CD4-positive, CD25-positive, alpha-beta regulatory T cell (primary cell): ENCODE measurements at regions not wholly inside any gene's neighbourhood (a gene's known extent, or its start where the extent isn't known, plus 50 kb on each side); places are given as distances from the start of the nearest gene placed in this dataset.
"Not testable (repeated sequence)": the region's sequence is repeated elsewhere in the genome, so short reads cannot be mapped to it uniquely, and the experiment has no call there.

Experiments
- ATAC-seq, 2 donors: fragments of 150-1000 bp; cut with Tn5 transposase; one replicate each; pipeline ENCODE4 v1.10.0; 2021; ENCODE audit warnings: low read depth in 2 of 2, moderate number of reproducible peaks in 2 of 2, moderate library complexity in 1 of 2
- DNase-seq, 3 donors: peaks; one replicate each; pipeline versions ENCODE4 v3.0.0 to v3.0.0-alpha.2; 2012 to 2022; ENCODE audit warnings: mixed read lengths in 1 of 3
- H3K27ac ChIP-seq: one replicate; pipeline ENCODE4 v1.7.0; 2013; ENCODE audit warnings: mild to moderate bottlenecking, low read length; ENCODE audit not compliant: insufficient read depth, poor library complexity, severe bottlenecking
- H3K27me3 ChIP-seq: one replicate; pipeline ENCODE4 v1.7.0; 2013; ENCODE audit warnings: low read length; ENCODE audit not compliant: control insufficient read depth, insufficient read depth
- H3K36me3 ChIP-seq: one replicate; pipeline ENCODE4 v1.7.0; 2013; ENCODE audit warnings: mild to moderate bottlenecking, low read length, moderate library complexity; ENCODE audit not compliant: control insufficient read depth, insufficient read depth
- H3K4me1 ChIP-seq: 2 replicates; pipeline ENCODE4 v1.7.0; 2013; ENCODE audit warnings: mild to moderate bottlenecking, low read length; ENCODE audit not compliant: insufficient read depth, control insufficient read depth, poor library complexity, severe bottlenecking
- H3K4me3 ChIP-seq: one replicate; pipeline ENCODE4 v1.7.0; 2013; ENCODE audit warnings: low read depth, mild to moderate bottlenecking, low read length, moderate library complexity
- H3K9me3 ChIP-seq, 2 experiments: 1 replicate in 1 of 2; 2 replicates in 1 of 2; pipeline ENCODE4 v1.7.0; 2013; ENCODE audit warnings: low read length in 2 of 2, mild to moderate bottlenecking in 1 of 2, moderate library complexity in 1 of 2; ENCODE audit not compliant: control insufficient read depth in 2 of 2
- H3K27ac Mint-ChIP-seq, 3 donors: one replicate each; pipeline ENCODE4 v1.8.0; 2020 to 2022; ENCODE audit warnings: mild to moderate bottlenecking in 3 of 3, mixed read lengths in 3 of 3, moderate library complexity in 2 of 3
- H3K27me3 Mint-ChIP-seq: one replicate; pipeline ENCODE4 v1.8.0; 2022; ENCODE audit warnings: mild to moderate bottlenecking, mixed read lengths
- H3K36me3 Mint-ChIP-seq: one replicate; pipeline ENCODE4 v1.8.0; 2020; ENCODE audit warnings: mixed read lengths
- H3K4me1 Mint-ChIP-seq, 4 donors: one replicate each; pipeline ENCODE4 v1.8.0; 2020 to 2022; ENCODE audit warnings: mixed read lengths in 4 of 4, mild to moderate bottlenecking in 1 of 4
- H3K4me3 Mint-ChIP-seq, 4 donors: one replicate each; pipeline ENCODE4 v1.8.0; 2020 to 2022; ENCODE audit warnings: mild to moderate bottlenecking in 4 of 4, mixed read lengths in 4 of 4, moderate library complexity in 3 of 4
- H3K9me3 Mint-ChIP-seq, 7 donors: one replicate each; pipeline ENCODE4 v1.8.0; 2020 to 2022; ENCODE audit warnings: mixed read lengths in 7 of 7, mild to moderate bottlenecking in 3 of 7, moderate library complexity in 2 of 7

GRCh38 chr2:198518935-198519334 lies 714.5 kb downstream of the PLCL1 start:
- H3K27ac ChIP-seq = no peak overlapping the region
- no peaks in the 10 kb centered on the region for H3K4me1 ChIP-seq
- no peak for DNase-seq
- no peaks in the 10 kb centered on the region for H3K27me3 ChIP-seq
- Mint-ChIP-seq H3K4me3 (no peak overlapping the region), H3K27ac (no peak overlapping the region), H3K36me3 (no peaks in the 10 kb centered on the region), H3K27me3 (no peaks in the 10 kb centered on the region), H3K9me3 (peaks cover 0 to 4% (median 0%) of the 10 kb centered on the region in 7 donors), H3K4me1 (no peaks in the 10 kb centered on the region)
- no peak for ATAC-seq
- no peaks in the 10 kb centered on the region for H3K36me3 ChIP-seq
- no peaks in the 10 kb centered on the region for H3K9me3 ChIP-seq
- no peak overlapping the region for H3K4me3 ChIP-seq

- Histone ChIP-seq H3K36me3 (no peaks in the 10 kb centered on the region), H3K4me3 (no peak overlapping the region), H3K27me3 (no peaks in the 10 kb centered on the region), H3K27ac (no peak overlapping the region), H3K4me1 (no peaks in the 10 kb centered on the region), H3K9me3 (no peaks in the 10 kb centered on the region)
- peaks cover 0 to 4% (median 0%) of the 10 kb centered on the region in 7 donors for H3K9me3 Mint-ChIP-seq
- no peaks in the 10 kb centered on the region for H3K4me1 Mint-ChIP-seq
- H3K36me3 Mint-ChIP-seq = no peaks in the 10 kb centered on the region
- H3K27me3 Mint-ChIP-seq = no peaks in the 10 kb centered on the region
- DNase-seq = no peak
- no peak overlapping the region for H3K4me3 Mint-ChIP-seq
- no peak for ATAC-seq
- no peak overlapping the region for H3K27ac Mint-ChIP-seq
These were observed 713.6 kb downstream of the PLCL1 start for GRCh38 chr2:198517976-198518375.

- H3K27ac Mint-ChIP-seq, H3K4me1 ChIP-seq, ATAC-seq, DNase-seq, H3K27me3 Mint-ChIP-seq, H3K27ac ChIP-seq, H3K4me3 Mint-ChIP-seq, H3K4me3 ChIP-seq, H3K36me3 ChIP-seq, H3K4me1 Mint-ChIP-seq, H3K9me3 ChIP-seq, H3K27me3 ChIP-seq, H3K36me3 Mint-ChIP-seq: not testable (repeated sequence)
- H3K9me3 Mint-ChIP-seq = peaks cover 0 to 10% (median 6%) of the 10 kb centered on the region in 7 donors
These were observed 704.2 kb downstream of the PLCL1 start for GRCh38 chr2:198508610-198509009.

- H3K4me3 Mint-ChIP-seq = no peak overlapping the region
These were observed 695.1 kb downstream of the PLCL1 start for GRCh38 chr2:198499539-198499938.

GRCh38 chr2:198498516-198498915 lies 694.1 kb downstream of the PLCL1 start:
- H3K36me3 ChIP-seq = no peaks in the 10 kb centered on the region
- DNase-seq (no peak), ATAC-seq (no peak)
- H3K27me3 ChIP-seq = no peaks in the 10 kb centered on the region
- Mint-ChIP-seq H3K9me3 (peaks cover 0 to 3% (median 0%) of the 10 kb centered on the region in 7 donors), H3K27ac (no peak overlapping the region), H3K4me3 (no peak overlapping the region), H3K27me3 (no peaks in the 10 kb centered on the region), H3K4me1 (no peaks in the 10 kb centered on the region), H3K36me3 (no peaks in the 10 kb centered on the region)
- H3K4me3 ChIP-seq = no peak overlapping the region
- no peaks in the 10 kb centered on the region for H3K4me1 ChIP-seq
- H3K27ac ChIP-seq = no peak overlapping the region
- no peaks in the 10 kb centered on the region for H3K9me3 ChIP-seq

More at GRCh38 chr2:198499539-198499938, 695.1 kb downstream of the PLCL1 start:
- H3K4me3 ChIP-seq = no peak overlapping the region
- Mint-ChIP-seq H3K36me3 (no peaks in the 10 kb centered on the region), H3K4me1 (no peaks in the 10 kb centered on the region), H3K9me3 (peaks cover 0 to 3% (median 0%) of the 10 kb centered on the region in 7 donors), H3K27me3 (no peaks in the 10 kb centered on the region), H3K27ac (no peak overlapping the region)
- no peak overlapping the region for H3K27ac ChIP-seq
- H3K4me1 ChIP-seq = no peaks in the 10 kb centered on the region
- DNase-seq (no peak), ATAC-seq (no peak)
- no peaks in the 10 kb centered on the region for H3K27me3 ChIP-seq
- H3K36me3 ChIP-seq = no peaks in the 10 kb centered on the region
- H3K9me3 ChIP-seq = no peaks in the 10 kb centered on the region

GRCh38 chr2:198498048-198498447 lies 693.7 kb downstream of the PLCL1 start:
- no peaks in the 10 kb centered on the region for H3K27me3 Mint-ChIP-seq
- ATAC-seq (no peak), DNase-seq (no peak)
- H3K4me1 ChIP-seq = no peaks in the 10 kb centered on the region
- H3K36me3 ChIP-seq = no peaks in the 10 kb centered on the region
- H3K27me3 ChIP-seq = no peaks in the 10 kb centered on the region
- H3K4me3 ChIP-seq = no peak overlapping the region
- no peaks in the 10 kb centered on the region for H3K9me3 ChIP-seq
- H3K36me3 Mint-ChIP-seq = no peaks in the 10 kb centered on the region
- peaks cover 0 to 3% (median 0%) of the 10 kb centered on the region in 7 donors for H3K9me3 Mint-ChIP-seq
- no peak overlapping the region for H3K4me3 Mint-ChIP-seq
- no peak overlapping the region for H3K27ac Mint-ChIP-seq
- H3K27ac ChIP-seq = no peak overlapping the region
- H3K4me1 Mint-ChIP-seq = no peaks in the 10 kb centered on the region

- Mint-ChIP-seq H3K9me3 (no peaks in the 10 kb centered on the region), H3K36me3 (no peaks in the 10 kb centered on the region), H3K4me3 (no peak overlapping the region), H3K27me3 (no peaks in the 10 kb centered on the region), H3K4me1 (no peaks in the 10 kb centered on the region), H3K27ac (no peak overlapping the region)
- Histone ChIP-seq H3K4me1 (no peaks in the 10 kb centered on the region), H3K36me3 (no peaks in the 10 kb centered on the region), H3K27ac (no peak overlapping the region), H3K9me3 (no peaks in the 10 kb centered on the region), H3K4me3 (no peak overlapping the region), H3K27me3 (no peaks in the 10 kb centered on the region)
- ATAC-seq (no peak), DNase-seq (no peak)
These were observed 690.5 kb downstream of the PLCL1 start for GRCh38 chr2:198494931-198495330.

GRCh38 chr2:198490748-198491147 lies 686.4 kb downstream of the PLCL1 start:
- Histone ChIP-seq H3K27me3 (no peaks in the 10 kb centered on the region), H3K27ac (no peak overlapping the region), H3K4me1 (no peaks in the 10 kb centered on the region), H3K9me3 (no peaks in the 10 kb centered on the region), H3K36me3 (no peaks in the 10 kb centered on the region), H3K4me3 (no peak overlapping the region)
- no peak for DNase-seq
- Mint-ChIP-seq H3K27me3 (no peaks in the 10 kb centered on the region), H3K36me3 (no peaks in the 10 kb centered on the region), H3K9me3 (no peaks in the 10 kb centered on the region), H3K27ac (no peak overlapping the region), H3K4me3 (no peak overlapping the region), H3K4me1 (no peaks in the 10 kb centered on the region)
- no peak for ATAC-seq
